Thoracic aorta (tissue), 2 donors: ENCODE measurements at regions not wholly inside any gene's neighbourhood (a gene's known extent, or its start where the extent isn't known, plus 50 kb on each side); places are given as distances from the start of the nearest gene placed in this dataset.

Source experiments
- ATAC-seq: fragments of 150-250 bp; one replicate; pipeline ENCODE4 v1.8.0; 2017; ENCODE audit warnings: low read depth; ENCODE audit not compliant: insufficient number of reproducible peaks, low FRiP score
- DNase-seq: peaks from one replicate; pipeline ENCODE4 v3.0.0-alpha.2; 2020; ENCODE audit warnings: low spot score
- H3K27ac ChIP-seq, 2 donors: fragments of 200-600 bp; sonication (generic); 1 replicate in 1 of 2; 2 replicates in 1 of 2; pipeline ENCODE4 v1.5.1; 2016; ENCODE audit warnings: mild to moderate bottlenecking in 2 of 2, moderate library complexity in 2 of 2
- H3K27me3 ChIP-seq: fragments of 200-600 bp; sonication (generic); replicated peaks from 2 replicates; pipeline ENCODE4 v1.6.0; 2016; ENCODE audit warnings: mild to moderate bottlenecking; ENCODE audit not compliant: insufficient read depth
- H3K36me3 ChIP-seq: fragments of 200-600 bp; sonication (generic); one replicate; pipeline ENCODE4 v1.5.1; 2016
- H3K4me1 ChIP-seq, 2 donors: fragments of 200-600 bp; sonication (generic); 1 replicate in 1 of 2; 2 replicates in 1 of 2; pipeline versions ENCODE4 v1.5.1 to v1.6.0; 2016; ENCODE audit warnings: low read depth in 2 of 2, mild to moderate bottlenecking in 1 of 2; ENCODE audit not compliant: control insufficient read depth in 1 of 2
- H3K4me3 ChIP-seq: fragments of 200-600 bp; sonication (generic); 2 replicates; pipeline ENCODE4 v1.5.1; 2016; ENCODE audit warnings: mild to moderate bottlenecking
- H3K9me3 ChIP-seq: fragments of 200-600 bp; sonication (generic); 2 replicates; pipeline ENCODE4 v1.5.1; 2016
- CTCF ChIP-seq: fragments of 200-600 bp; sonication (generic); IDR thresholded peaks from one replicate; pipeline ENCODE4 v1.5.1; 2019; ENCODE audit warnings: antibody characterized with exemption

GRCh38 chr2:186306754-186307153 is 179.3 kb upstream of the ZC3H15 start:
- no peak for DNase-seq

DNA sequence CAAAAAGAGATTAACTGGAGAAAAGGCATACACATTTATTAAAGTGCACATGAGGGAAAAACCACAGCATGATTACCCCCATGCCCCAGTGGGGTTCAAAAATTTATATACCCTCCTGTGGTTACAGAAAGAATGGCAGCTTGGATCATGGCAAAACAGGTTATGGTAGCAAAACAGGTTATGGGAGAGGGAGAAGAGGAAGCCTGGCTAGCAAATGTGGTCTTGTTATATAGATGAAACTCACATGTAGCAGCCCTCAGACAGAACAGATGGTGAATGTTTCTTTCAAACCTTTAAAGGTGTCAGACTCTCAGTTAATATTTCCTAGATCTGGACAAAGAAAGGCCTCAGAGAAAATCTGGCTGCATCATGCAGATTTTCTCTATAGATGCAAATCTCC is 178.2 kb upstream of the ZC3H15 start:
- Histone ChIP-seq H3K27ac (no peak overlapping the region), H3K4me3 (no peak overlapping the region), H3K36me3 (no peaks in the 10 kb centered on the region), H3K27me3 (no peaks in the 10 kb centered on the region), H3K4me1 (no peaks in the 10 kb centered on the region), H3K9me3 (peaks cover 6% of the 10 kb centered on the region)
- ATAC-seq, result no peak
- no peak for TF ChIP-seq CTCF
- no peak for DNase-seq

More at GRCh38 chr2:186306754-186307153, 179.3 kb upstream of the ZC3H15 start:
- no peaks in the 10 kb centered on the region for H3K27me3 ChIP-seq
- no peak overlapping the region for H3K4me3 ChIP-seq
- H3K4me1 ChIP-seq, result no peaks in the 10 kb centered on the region
- H3K9me3 ChIP-seq, result peaks cover 2% of the 10 kb centered on the region
- no peak for ATAC-seq
- no peak for TF ChIP-seq CTCF
- H3K36me3 ChIP-seq, result no peaks in the 10 kb centered on the region
- no peak overlapping the region for H3K27ac ChIP-seq

GRCh38 chr2:186308347-186308746 is 177.7 kb upstream of the ZC3H15 start:
- no peak for ATAC-seq
- DNase-seq, result no peak
- H3K27me3 ChIP-seq, result no peaks in the 10 kb centered on the region
- no peaks in the 10 kb centered on the region for H3K4me1 ChIP-seq
- no peaks in the 10 kb centered on the region for H3K36me3 ChIP-seq
- H3K27ac ChIP-seq, result no peak overlapping the region
- no peak overlapping the region for H3K4me3 ChIP-seq
- TF ChIP-seq CTCF, result no peak
- peaks cover 10% of the 10 kb centered on the region for H3K9me3 ChIP-seq

DNA sequence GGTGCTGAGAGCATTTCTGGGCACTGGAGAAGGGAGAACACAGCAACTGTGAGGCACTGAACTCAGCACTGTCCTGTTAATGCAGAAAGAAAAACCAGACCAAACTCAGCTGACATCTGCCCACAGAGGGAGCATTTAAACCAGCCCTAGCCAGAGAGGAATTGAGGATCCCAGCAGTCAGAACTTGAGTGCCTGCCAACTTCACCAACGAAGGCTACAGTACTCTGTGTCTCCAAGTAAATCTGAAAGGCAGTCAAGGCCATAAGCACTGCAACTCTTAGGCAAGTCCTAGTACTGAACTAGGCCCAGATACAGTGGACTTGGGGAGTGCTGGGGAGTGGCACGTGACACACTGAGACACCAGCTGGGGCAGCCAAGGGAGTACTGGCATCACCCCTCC is 176.2 kb upstream of the ZC3H15 start:
- Histone ChIP-seq H3K4me3 (no peak overlapping the region), H3K9me3 (peaks cover 15% of the 10 kb centered on the region), H3K27me3 (no peaks in the 10 kb centered on the region), H3K36me3 (no peaks in the 10 kb centered on the region), H3K4me1 (no peaks in the 10 kb centered on the region), H3K27ac (no peak overlapping the region)
- no peak for TF ChIP-seq CTCF
- ATAC-seq (no peak), DNase-seq (no peak)

DNA sequence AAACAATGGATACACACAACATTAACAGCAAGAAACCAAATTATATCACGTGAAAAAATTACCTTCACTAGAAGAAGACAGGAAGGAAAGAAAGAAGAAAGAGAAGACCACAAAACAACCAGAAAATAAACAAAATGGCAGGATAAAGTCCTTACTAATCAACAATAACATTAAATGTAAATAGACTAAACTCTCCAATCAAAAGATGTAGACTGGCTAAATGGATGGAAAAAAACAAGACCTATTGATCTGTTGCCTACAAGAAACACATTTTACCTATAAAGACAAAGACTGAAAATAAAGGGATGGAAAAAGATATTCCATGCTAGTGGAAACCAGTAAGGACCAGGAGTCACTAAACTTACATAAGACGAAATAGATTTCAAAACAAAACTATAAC is 167.0 kb upstream of the ZC3H15 start:
- DNase-seq, result no peak
- Histone ChIP-seq H3K36me3 (no peaks in the 10 kb centered on the region), H3K27ac (no peak overlapping the region), H3K4me1 (no peaks in the 10 kb centered on the region), H3K9me3 (peaks cover 9% of the 10 kb centered on the region), H3K27me3 (no peaks in the 10 kb centered on the region), H3K4me3 (no peak overlapping the region)
- TF ChIP-seq CTCF, result no peak
- no peak for ATAC-seq
